Retinal pigment epithelial cell (primary cell): ENCODE measurements at regions not wholly inside any gene's neighbourhood (a gene's known extent, or its start where the extent isn't known, plus 50 kb on each side); places are given as distances from the start of the nearest gene placed in this dataset.

Experiments
- DNase-seq: peaks from one replicate; pipeline ENCODE4 v3.0.0-alpha.2; 2010; ENCODE audit warnings: low read depth
- H3K4me3 ChIP-seq: 2 replicates; pipeline ENCODE4 v1.5.1; 2011; ENCODE audit warnings: mild to moderate bottlenecking, low read length, control low read depth, moderate library complexity
- TF ChIP-seq, protein P1 (sequence below): conservative IDR thresholded peaks from 2 replicates; pipeline ENCODE4 v1.5.1; 2011; ENCODE audit warnings: low read depth, low read length, control low read depth, inconsistent platforms

DNA sequence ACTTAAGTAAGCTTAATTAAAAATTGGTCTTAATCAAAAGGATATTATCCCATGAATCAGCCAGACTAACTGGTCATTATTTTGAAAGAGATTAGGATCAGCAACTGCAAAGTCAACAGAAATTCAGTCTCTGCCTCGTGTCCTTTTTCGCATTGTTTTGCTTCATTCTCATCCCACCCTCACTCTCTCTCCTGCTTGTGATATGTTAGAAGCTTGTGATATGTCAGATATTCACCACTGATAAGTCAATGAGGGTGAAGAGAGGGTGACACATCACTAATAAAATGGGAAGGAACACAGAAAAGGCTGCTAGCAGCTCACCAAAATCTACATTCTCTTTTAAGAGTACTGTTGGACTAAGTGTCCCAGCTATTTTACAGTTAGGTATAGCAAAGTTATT lies 146.1 kb downstream of the SUCNR1 start:
- TF ChIP-seq, protein P1, sequence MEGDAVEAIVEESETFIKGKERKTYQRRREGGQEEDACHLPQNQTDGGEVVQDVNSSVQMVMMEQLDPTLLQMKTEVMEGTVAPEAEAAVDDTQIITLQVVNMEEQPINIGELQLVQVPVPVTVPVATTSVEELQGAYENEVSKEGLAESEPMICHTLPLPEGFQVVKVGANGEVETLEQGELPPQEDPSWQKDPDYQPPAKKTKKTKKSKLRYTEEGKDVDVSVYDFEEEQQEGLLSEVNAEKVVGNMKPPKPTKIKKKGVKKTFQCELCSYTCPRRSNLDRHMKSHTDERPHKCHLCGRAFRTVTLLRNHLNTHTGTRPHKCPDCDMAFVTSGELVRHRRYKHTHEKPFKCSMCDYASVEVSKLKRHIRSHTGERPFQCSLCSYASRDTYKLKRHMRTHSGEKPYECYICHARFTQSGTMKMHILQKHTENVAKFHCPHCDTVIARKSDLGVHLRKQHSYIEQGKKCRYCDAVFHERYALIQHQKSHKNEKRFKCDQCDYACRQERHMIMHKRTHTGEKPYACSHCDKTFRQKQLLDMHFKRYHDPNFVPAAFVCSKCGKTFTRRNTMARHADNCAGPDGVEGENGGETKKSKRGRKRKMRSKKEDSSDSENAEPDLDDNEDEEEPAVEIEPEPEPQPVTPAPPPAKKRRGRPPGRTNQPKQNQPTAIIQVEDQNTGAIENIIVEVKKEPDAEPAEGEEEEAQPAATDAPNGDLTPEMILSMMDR: no peak
- no peak overlapping the region for H3K4me3 ChIP-seq
- peak; percentile 71 for DNase-seq

DNA sequence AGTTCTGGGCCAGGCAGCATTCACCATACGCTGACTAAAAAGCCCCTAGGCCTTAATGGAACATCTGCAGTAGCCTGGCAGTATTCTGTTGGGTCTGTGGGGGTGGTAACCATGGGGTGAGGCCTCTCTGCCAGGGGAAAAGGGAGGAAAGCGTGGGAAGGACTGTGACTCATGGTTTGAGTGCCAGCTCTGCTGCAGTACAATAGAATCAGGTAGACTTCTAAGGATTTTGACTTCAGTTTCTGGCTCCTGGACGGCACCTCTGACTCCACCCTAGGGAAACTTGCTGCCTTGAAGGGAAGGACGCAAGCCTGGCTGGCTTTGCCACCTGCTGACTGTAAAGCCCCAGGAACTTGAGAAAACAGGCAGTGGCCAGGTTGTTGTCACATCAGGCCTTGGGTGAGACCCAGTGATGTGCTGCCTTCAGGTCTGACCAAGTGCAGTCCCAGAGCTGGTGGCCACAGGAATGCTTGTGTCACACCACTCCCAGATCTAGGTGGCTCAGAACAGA lies 148.6 kb downstream of the SUCNR1 start:
- peak; percentile 61 for DNase-seq
- TF ChIP-seq, protein P1: no peak
- H3K4me3 ChIP-seq: no peak overlapping the region

DNA sequence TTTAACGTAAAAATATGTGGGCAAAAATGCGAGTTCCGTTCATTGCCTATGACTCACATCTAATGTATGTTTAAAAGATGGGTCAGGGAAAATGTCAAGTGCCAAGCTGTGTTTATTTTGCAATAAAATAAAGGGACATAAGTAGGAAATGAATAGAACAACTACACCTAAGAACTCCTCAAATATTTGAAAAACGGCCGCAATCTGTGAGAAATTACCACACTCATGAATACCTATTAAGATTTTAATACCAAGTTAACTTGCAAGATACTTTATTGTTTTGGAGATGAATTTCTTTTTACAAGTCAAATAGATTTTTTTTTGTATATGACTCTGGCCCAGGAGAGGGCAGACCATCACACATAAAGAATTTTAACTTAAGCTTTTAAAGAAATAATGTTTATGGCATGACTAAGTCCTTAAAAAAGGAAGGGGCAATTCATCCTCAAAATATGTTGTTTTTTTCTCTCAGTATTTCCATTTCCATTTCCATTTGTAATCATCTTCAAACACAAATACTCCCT lies 152.7 kb downstream of the SUCNR1 start:
- DNase-seq: peak; percentile 38
- H3K4me3 ChIP-seq: no peak overlapping the region
- TF ChIP-seq, protein P1: peak; percentile 35

DNA sequence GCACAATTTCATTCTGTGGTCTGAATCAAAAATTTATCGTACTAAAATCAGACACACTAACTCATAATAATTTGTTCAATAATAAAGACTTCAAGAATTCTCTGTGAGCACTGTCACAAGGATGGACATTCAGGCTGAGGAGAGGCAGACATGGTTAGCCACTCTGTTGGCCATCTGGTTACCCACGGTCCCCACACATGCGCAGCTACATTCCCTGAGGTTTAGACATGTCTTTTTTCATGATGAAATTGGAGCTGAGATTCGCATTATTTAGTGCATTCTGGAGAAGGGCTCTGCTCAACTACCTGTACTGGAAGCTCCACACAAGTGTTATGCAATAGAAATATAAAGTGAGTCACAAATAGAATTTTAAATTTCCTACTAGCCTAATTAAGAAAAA lies 156.9 kb downstream of the SUCNR1 start:
- TF ChIP-seq, protein P1: no peak
- no peak overlapping the region for H3K4me3 ChIP-seq
- no peak for DNase-seq

DNA sequence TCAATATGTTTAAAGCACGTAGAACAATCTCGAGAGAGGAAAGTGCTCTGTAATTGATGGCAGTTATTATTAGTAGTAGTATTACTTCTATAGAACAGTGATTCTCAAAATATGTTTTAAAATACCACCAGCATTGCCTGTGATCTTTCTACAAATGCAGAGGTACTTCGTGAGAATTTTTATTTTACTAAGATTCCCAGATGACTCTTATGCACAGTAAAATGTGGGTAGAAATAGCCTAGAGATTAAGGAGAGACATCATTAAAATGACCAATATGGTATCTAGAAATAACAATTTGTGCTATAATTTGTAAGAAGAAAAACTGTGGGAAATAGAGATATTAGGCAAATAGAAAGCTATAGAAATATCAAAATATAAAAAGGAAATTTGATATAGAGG lies 157.9 kb downstream of the SUCNR1 start:
- DNase-seq: no peak
- TF ChIP-seq, protein P1: no peak
- H3K4me3 ChIP-seq: no peak overlapping the region

DNA sequence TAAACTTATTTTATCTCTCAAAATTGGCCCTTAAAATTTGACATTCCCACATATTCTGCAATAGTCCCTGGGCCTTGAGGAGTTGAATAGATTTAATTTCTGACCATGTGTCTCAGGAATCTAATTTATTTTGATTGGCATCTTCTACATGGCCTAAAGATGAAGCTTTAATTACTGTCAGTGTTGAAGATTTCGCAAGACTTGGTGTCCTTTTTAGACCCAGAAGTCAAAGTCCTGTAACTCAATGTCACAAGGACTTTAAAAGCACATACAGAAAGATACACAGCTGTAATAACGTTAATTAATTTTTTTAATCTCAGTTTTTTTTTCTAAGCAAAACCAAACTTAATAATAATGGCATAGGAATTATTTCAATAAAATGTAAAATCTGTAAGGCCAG lies 163.9 kb downstream of the SUCNR1 start:
- DNase-seq: no peak
- H3K4me3 ChIP-seq: no peak overlapping the region
- TF ChIP-seq, protein P1: no peak

DNA sequence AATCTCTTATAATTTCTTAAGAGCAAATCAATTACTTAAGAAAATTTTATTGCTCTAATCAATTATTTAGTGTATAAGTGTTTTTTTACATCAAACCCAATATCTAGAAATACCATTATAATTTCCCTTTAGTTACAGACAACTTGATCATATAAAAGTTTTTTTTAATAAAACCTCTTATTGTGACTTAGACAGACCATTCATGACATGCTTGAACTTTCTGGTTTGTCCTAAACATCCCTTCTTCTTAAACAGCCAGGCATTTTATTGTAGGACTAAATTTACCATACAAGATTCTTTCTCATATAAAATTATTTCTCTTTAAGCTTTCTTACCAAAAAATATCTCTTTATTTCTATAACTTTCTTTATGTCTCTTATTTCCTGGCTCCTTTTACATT lies 164.5 kb downstream of the SUCNR1 start:
- TF ChIP-seq, protein P1: no peak
- no peak overlapping the region for H3K4me3 ChIP-seq
- no peak for DNase-seq
